ENCODE measurements at regions not wholly inside any gene's neighbourhood (a gene's known extent, or its start where the extent isn't known, plus 50 kb on each side); places are given as distances from the start of the nearest gene placed in this dataset.

DNA sequence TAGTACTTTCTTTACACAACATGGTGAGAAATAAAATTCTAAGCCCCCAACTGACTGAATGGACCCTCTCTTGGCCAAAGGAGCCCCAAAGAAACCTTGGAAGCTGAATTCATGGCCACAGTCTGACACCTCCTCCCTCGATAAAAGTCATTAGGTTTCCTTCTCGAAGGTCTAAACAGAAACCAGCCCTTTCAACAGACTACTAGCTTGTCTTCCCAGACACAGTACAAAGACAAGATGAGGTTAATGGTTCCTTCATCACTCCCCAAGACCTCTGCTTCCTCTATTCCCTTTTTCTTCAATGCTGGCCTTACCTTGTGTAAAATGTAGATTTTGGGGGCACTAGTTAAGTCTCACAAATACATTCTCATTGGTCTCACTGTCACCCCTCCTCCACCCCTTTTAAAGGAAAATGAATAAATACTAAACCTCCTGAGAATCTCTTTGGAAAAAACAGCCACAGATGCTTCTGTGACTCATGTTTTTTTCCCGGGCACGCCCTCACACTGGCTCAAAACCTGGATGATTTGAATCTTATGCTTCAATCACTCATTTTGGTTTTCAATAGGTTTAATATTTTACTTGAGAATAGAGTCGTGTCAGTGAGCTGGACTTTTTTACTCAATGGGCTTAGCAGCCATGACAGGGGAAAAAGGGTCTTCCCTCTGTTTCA, 65.8 kb upstream of the MED4 start:
- FAIRE-seq = no peak
- no peak for DNase-seq (ENCODE audit: insufficient read length, low spot score)
- no peak for TF ChIP-seq PAX5 (IDR thresholded peaks at IDR 0.05; ENCODE audit: insufficient read depth, low read length, severe bottlenecking)

GRCh38 chr13:48159826-48160225, 64.9 kb upstream of the MED4 start:
- FAIRE-seq = no peak
- no peak for DNase-seq (ENCODE audit: insufficient read length, low spot score)
- TF ChIP-seq SPI1 (IDR thresholded peaks at IDR 0.05; ENCODE audit: low read depth, low read length) (no peak), POLR2AphosphoS5 (IDR thresholded peaks at IDR 0.05; ENCODE audit: low read depth, low read length) (no peak), PAX5 (IDR thresholded peaks at IDR 0.05; ENCODE audit: insufficient read depth, low read length, severe bottlenecking) (no peak), POU2F2 (IDR thresholded peaks at IDR 0.05; ENCODE audit: low read depth, low read length) (no peak), TAF1 (IDR thresholded peaks at IDR 0.05; ENCODE audit: low read depth, low read length) (no peak), POLR2A (IDR thresholded peaks at IDR 0.05; ENCODE audit: low read depth, low read length) (no peak)

DNA sequence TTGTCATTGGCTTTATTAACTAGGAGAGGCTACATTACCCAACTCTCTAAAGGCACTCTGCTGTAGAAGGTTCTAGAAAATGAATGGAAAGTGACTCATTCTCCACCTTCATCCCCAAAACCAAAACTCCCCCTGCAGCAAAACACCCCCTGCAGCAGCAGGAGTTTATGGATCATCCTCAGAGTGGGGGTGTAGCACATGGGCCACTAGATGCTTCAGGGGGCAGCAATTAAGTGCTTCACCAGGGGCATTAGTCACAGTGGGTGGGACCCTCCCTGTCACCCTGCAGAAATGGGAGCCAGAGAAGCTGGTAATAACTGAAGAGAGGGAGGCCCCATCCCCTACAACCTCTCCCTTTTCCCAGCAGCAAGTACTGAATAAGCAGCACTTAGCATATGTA, 64.5 kb upstream of the MED4 start:
- no peak for TF ChIP-seq POLR2AphosphoS5 (IDR thresholded peaks at IDR 0.05; ENCODE audit: low read depth, low read length)
- no peak for TF ChIP-seq POLR2A (IDR thresholded peaks at IDR 0.05; ENCODE audit: low read depth, low read length)
- TF ChIP-seq SPI1 (IDR thresholded peaks at IDR 0.05; ENCODE audit: low read depth, low read length) = no peak
- TF ChIP-seq PAX5 (IDR thresholded peaks at IDR 0.05; ENCODE audit: insufficient read depth, low read length, severe bottlenecking) = no peak
- no peak for TF ChIP-seq POU2F2 (IDR thresholded peaks at IDR 0.05; ENCODE audit: low read depth, low read length)
- no peak for TF ChIP-seq TAF1 (IDR thresholded peaks at IDR 0.05; ENCODE audit: low read depth, low read length)
- DNase-seq (ENCODE audit: insufficient read length, low spot score) (no peak), FAIRE-seq (peak; percentile 33)

DNA sequence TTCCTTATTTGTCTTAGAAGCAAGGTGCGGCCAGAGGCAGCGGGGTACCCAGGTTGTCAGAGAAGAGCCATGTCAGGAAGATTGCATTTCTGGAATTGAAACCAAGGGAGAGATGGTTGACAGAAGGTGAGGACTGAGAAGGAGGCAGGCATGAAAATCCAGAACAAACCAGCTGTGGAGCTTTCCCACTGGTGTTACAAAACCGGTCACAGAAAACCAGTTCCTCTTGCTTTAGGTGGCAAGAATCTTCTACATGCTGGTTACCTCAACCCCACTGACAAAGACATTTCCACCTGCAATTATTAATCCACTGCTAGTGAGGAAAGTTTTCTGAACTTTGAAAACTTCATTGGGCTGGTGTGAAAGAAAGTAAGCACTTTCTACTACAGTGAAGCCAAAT, 64.0 kb upstream of the MED4 start:
- FAIRE-seq = no peak
- TF ChIP-seq PAX5 (IDR thresholded peaks at IDR 0.05; ENCODE audit: insufficient read depth, low read length, severe bottlenecking) = no peak
- TF ChIP-seq TAF1 (IDR thresholded peaks at IDR 0.05; ENCODE audit: low read depth, low read length) = no peak
- no peak for TF ChIP-seq POLR2AphosphoS5 (IDR thresholded peaks at IDR 0.05; ENCODE audit: low read depth, low read length)
- TF ChIP-seq POLR2A (IDR thresholded peaks at IDR 0.05; ENCODE audit: low read depth, low read length) = no peak
- no peak for TF ChIP-seq SPI1 (IDR thresholded peaks at IDR 0.05; ENCODE audit: low read depth, low read length)
- no peak for TF ChIP-seq POU2F2 (IDR thresholded peaks at IDR 0.05; ENCODE audit: low read depth, low read length)
- no peak for DNase-seq (ENCODE audit: insufficient read length, low spot score)

- DNase-seq (ENCODE audit: insufficient read length, low spot score) = no peak
- FAIRE-seq = no peak
Measured at GRCh38 chr13:48158290-48158689, 63.4 kb upstream of the MED4 start.

DNA sequence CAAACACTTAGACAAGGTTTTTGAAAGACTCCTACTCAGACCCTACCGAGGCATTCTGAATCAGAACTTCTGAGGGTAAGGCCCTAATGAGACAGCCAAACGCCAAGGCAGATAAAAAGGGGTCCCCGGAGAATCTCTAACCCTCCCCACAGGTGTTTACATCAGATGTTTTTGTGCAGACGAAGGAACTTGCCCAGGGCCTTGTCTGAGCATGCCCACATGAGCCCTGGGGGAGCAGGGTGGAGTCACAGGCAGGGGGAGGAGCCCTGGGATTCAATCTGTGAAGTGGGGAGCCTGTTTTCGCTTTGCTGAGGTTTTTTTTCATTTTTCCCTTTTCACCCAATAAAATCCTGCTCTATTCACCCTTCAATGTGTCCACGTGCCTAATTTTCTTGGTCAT, 61.6 kb upstream of the MED4 start:
- no peak for TF ChIP-seq POLR2A (IDR thresholded peaks at IDR 0.05; ENCODE audit: low read depth, low read length)
- no peak for TF ChIP-seq TAF1 (IDR thresholded peaks at IDR 0.05; ENCODE audit: low read depth, low read length)
- TF ChIP-seq SPI1 (IDR thresholded peaks at IDR 0.05; ENCODE audit: low read depth, low read length) = no peak
- TF ChIP-seq POU2F2 (IDR thresholded peaks at IDR 0.05; ENCODE audit: low read depth, low read length) = no peak
- TF ChIP-seq PAX5 (IDR thresholded peaks at IDR 0.05; ENCODE audit: insufficient read depth, low read length, severe bottlenecking) = no peak
- TF ChIP-seq POLR2AphosphoS5 (IDR thresholded peaks at IDR 0.05; ENCODE audit: low read depth, low read length) = no peak
- peak; percentile 57 for FAIRE-seq
- no peak for DNase-seq (ENCODE audit: insufficient read length, low spot score)

More at GRCh38 chr13:48158290-48158689, 63.4 kb upstream of the MED4 start:
- no peak for TF ChIP-seq PAX5 (IDR thresholded peaks at IDR 0.05; ENCODE audit: insufficient read depth, low read length, severe bottlenecking)
- no peak for TF ChIP-seq TAF1 (IDR thresholded peaks at IDR 0.05; ENCODE audit: low read depth, low read length)
- no peak for TF ChIP-seq POU2F2 (IDR thresholded peaks at IDR 0.05; ENCODE audit: low read depth, low read length)

DNA sequence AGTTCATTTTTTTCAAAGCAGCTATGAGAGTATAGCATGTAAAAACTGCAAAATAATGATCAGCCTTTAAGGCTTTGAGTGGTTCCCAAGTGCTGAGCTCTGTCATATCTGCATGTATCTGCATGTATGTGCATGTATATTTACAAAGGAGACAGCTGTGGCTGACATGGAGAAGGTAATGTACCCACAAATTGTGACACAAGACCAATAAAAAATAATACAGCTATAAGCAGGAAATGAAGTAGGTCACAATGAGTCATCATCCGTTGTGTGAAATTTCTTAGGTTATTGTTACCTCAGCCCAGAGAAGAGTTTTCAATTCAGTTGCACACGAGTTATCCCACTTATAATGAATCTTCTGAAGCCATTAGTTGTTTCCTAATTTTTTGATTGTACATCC, 60.9 kb upstream of the MED4 start:
- DNase-seq (ENCODE audit: insufficient read length, low spot score) (no peak), FAIRE-seq (peak; percentile 43)
- no peak for TF ChIP-seq POLR2A (IDR thresholded peaks at IDR 0.05; ENCODE audit: low read depth, low read length)
- no peak for TF ChIP-seq POLR2AphosphoS5 (IDR thresholded peaks at IDR 0.05; ENCODE audit: low read depth, low read length)
- TF ChIP-seq TAF1 (IDR thresholded peaks at IDR 0.05; ENCODE audit: low read depth, low read length) = no peak
- TF ChIP-seq SPI1 (IDR thresholded peaks at IDR 0.05; ENCODE audit: low read depth, low read length) = no peak
- TF ChIP-seq PAX5 (IDR thresholded peaks at IDR 0.05; ENCODE audit: insufficient read depth, low read length, severe bottlenecking) = no peak
- TF ChIP-seq POU2F2 (IDR thresholded peaks at IDR 0.05; ENCODE audit: low read depth, low read length) = no peak

DNA sequence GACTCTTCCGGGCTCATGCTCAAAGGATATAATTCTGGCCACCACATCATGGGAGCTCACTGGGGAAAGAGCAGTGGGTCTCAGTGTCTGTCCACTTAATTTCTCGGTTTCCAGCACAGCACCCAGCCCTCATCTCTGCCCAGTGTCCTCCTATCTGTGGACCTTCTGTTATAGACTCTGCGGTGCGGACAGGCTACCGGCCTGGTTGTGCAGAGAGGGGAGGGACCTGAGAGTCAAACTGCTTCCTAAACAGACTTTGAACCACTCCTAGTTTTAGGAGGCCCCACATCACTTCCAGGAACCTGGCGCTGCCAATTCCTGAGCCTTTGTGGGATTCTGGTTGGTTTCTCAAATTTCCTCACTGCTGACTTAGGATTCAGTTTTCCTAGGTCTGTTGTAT, 59.8 kb upstream of the MED4 start:
- FAIRE-seq (no peak), DNase-seq (ENCODE audit: insufficient read length, low spot score) (no peak)
- TF ChIP-seq PAX5 (IDR thresholded peaks at IDR 0.05; ENCODE audit: insufficient read depth, low read length, severe bottlenecking) = no peak
- no peak for TF ChIP-seq POLR2AphosphoS5 (IDR thresholded peaks at IDR 0.05; ENCODE audit: low read depth, low read length)
- no peak for TF ChIP-seq TAF1 (IDR thresholded peaks at IDR 0.05; ENCODE audit: low read depth, low read length)
- no peak for TF ChIP-seq POLR2A (IDR thresholded peaks at IDR 0.05; ENCODE audit: low read depth, low read length)
- TF ChIP-seq SPI1 (IDR thresholded peaks at IDR 0.05; ENCODE audit: low read depth, low read length) = no peak
- no peak for TF ChIP-seq POU2F2 (IDR thresholded peaks at IDR 0.05; ENCODE audit: low read depth, low read length)

- FAIRE-seq = no peak
- TF ChIP-seq SPI1 (IDR thresholded peaks at IDR 0.05; ENCODE audit: low read depth, low read length) (no peak), PAX5 (IDR thresholded peaks at IDR 0.05; ENCODE audit: insufficient read depth, low read length, severe bottlenecking) (no peak), POLR2AphosphoS5 (IDR thresholded peaks at IDR 0.05; ENCODE audit: low read depth, low read length) (no peak), POU2F2 (IDR thresholded peaks at IDR 0.05; ENCODE audit: low read depth, low read length) (no peak), POLR2A (IDR thresholded peaks at IDR 0.05; ENCODE audit: low read depth, low read length) (no peak), TAF1 (IDR thresholded peaks at IDR 0.05; ENCODE audit: low read depth, low read length) (no peak)
- DNase-seq (ENCODE audit: insufficient read length, low spot score) = no peak
Measured at GRCh38 chr13:48153186-48153585, 58.3 kb upstream of the MED4 start.
